Limb (tissue), 2 donors: ENCODE measurements at regions not wholly inside any gene's neighbourhood (a gene's known extent, or its start where the extent isn't known, plus 50 kb on each side); places are given as distances from the start of the nearest gene placed in this dataset.
A peak's percentile ranks its signal among the peaks of the same experiment; 100 is the strongest.

Source experiments
- DNase-seq, 2 donors: peaks; one replicate each; pipeline ENCODE4 v3.0.0-alpha.2; 2016; ENCODE audit errors: extremely low spot score in 2 of 2

- DNase-seq = no peak
Measured at GRCh38 chr15:91553196-91553854, 300.2 kb upstream of the SLCO3A1 start.

GRCh38 chr15:91555312-91555711, 298.2 kb upstream of the SLCO3A1 start:
- no peak for DNase-seq

- no peak for DNase-seq
Measured at GRCh38 chr15:91556926-91557325, 296.6 kb upstream of the SLCO3A1 start.

DNA sequence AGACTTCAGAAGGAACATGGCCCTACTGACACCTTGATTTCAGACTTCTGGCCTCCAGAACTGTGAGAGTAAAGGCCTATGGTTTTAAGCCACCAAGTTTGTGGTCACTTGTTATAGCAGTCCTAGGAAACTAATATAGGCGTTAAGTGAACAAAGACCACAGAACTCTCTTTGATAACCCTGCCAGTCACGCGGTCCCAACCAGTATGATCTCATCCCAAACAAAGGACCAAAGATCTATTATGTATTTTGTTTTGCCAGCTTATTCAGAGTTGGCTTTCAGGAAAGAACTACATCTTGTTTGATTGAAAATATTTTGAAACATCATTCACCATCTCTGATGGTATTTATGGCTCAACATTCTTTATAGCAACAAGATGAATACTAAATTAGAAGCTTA, 294.4 kb upstream of the SLCO3A1 start:
- no peak for DNase-seq

DNA sequence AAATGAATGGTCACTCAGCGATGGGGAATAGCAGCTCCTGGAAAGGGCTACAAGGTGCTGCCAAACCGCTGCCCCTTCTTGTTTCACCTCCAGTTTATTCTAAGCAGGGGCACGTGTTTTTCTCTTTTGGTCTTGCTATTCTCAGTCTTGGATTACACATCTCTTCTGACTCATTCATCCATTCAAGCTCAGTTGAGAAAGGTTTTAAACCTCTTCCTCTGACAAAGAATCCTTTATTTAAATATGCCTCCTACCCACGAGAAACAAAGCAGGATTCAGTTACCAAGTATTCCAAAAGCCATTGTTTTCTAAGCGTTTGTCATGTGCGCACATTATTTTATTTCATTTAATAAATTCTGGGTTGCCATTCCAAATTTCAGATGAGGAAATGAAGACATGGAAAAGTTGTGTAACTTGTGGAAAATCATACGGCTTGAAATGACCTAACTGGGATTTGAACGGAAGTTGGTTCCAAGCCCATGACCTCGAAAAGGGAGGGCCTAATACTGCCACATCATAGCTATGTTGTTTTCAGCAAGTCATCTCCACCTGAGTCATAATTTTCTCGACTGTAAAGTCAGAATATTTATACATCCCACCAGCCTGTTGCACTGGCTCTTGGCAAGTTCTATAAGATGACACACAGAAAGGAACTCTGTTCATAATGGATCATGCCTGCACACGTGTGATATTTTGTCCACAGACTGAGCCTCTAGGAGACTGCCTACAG, 292.0 kb upstream of the SLCO3A1 start:
- DNase-seq = peak in 1 of 2 donors; percentile 33

GRCh38 chr15:91562698-91563097, 290.8 kb upstream of the SLCO3A1 start:
- no peak for DNase-seq

DNA sequence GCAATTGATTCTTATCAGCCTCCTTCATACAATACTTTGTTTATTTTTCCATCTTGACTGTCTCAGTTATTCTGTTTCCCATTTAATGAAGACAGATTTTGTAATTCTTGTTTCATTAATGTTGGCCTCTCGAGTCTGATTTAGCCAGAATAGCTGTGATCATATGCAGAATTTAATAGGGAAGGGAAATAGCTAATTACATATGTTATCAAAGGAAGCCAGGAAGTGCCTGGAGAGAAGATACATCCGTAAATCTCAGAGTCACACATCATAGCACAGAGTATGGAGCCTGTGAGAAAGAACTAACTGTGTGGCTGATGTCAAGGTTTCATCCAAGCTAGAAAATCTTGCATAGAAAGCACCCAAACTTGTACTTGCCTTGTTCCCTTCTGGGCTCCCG, 288.9 kb upstream of the SLCO3A1 start:
- DNase-seq = no peak

DNA sequence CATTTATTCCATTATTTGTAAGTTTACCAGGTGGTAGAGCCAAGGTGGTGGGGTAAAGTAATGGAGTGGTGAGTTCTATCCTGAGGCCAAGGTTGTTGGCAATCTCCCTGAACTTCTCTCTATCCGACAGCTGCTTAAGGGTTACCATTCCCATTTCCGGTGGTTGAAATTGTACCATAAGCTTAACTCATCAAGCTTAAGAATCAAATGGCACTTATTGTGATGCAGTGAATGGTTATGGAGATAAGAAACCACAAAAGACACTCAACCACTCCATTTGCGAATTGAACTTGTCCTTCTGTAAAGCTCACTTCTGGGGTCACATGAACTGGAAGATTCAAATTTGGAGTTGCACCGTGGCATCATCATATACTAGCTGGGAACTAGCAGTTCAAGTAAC, 287.4 kb upstream of the SLCO3A1 start:
- DNase-seq = no peak

DNA sequence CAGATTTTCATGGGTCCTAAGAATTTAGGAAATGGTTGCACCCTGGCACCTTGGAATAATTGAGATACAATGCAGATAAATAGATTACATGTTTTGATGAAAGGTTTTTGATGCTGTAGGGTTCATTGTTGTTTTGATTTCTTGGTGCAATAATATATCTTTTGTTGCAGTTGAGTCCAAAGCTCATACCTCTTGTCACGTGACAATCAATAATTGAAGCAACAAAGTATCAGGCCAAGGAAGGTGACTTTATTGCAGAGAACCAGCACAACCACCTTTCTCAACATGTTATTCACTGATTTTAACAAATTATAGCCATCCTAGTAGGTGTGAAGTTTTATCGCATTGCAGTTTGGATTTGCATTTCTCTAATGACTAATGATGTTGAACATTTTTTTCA, 285.5 kb upstream of the SLCO3A1 start:
- no peak for DNase-seq

- no peak for DNase-seq
Measured at GRCh38 chr15:91572110-91572509, 281.4 kb upstream of the SLCO3A1 start.

DNA sequence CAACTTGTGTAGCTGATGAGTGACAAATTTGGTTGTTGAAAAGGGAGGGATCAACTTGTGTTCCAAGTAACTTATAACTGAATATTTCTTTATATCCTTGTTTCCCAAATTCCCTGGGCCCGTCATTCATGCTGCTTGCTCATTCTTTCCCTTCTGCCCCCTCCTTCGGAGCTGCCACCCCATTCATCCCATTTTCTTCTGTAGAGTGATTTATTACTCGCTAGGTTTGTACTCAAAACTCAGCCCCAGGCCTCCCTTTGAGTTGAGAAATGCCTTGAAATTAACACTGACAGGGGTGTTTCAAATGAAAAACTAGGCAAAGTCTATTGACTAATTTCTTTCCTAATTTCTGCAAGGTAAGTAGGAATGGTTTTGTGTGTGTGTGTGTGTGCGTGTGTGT, 277.4 kb upstream of the SLCO3A1 start:
- DNase-seq = no peak

DNA sequence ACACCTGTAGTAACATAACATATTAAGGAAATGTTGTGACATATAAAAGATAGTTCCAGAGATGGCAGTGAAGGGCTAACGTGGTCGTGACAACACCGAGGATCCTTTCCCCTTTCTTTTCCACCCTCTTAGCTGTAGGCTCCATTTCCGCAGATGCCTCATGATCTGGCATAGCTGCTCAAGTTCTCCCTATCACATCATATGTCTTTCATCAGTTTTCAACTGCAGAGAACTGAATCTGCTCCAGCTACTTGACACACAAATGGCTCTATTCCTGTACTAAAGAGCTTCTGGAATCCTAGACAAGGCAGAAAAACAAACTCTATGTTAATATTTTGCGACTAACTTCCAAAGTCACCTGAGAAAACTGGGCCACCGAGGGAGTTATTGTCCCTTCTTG, 275.0 kb upstream of the SLCO3A1 start:
- DNase-seq = no peak

DNA sequence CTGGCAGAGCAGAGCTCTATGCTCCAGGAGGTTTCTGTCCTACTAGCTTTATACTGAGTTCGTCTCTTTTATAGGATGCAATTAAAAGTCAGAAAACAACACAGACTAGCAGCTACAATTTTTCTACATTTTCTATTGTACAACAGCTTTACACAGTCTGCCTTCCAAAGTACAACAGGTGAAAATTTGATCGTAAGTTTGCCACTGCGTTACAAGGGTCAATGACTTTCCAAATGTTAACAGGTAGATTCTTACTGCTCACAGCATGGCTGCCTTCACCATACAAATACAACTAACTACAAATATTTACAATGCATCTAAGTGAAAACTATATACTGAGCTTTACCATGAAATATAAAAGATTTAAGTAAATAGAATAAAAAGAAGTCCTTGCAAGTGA, 268.6 kb upstream of the SLCO3A1 start:
- DNase-seq = no peak

DNA sequence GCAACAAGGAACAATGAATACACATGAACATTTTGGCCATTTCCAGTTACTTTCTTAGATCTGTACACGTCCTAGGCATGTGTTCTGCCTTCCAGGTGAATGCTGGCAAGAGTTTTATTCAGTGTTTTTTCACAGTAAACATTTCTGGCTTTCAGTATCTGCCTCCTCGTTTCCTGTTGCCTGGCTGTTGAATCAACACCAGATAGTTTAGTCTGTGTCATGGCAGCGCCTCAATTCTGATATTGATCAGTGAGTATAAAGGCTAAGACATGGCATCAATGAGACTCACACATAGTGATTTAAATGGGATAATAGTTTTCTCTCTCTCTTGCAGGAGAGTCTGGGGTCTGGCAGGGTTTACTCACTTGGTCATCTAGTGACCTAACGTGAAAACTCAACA, 266.9 kb upstream of the SLCO3A1 start:
- no peak for DNase-seq

GRCh38 chr15:91589360-91589759, 264.1 kb upstream of the SLCO3A1 start:
- DNase-seq = no peak

DNA sequence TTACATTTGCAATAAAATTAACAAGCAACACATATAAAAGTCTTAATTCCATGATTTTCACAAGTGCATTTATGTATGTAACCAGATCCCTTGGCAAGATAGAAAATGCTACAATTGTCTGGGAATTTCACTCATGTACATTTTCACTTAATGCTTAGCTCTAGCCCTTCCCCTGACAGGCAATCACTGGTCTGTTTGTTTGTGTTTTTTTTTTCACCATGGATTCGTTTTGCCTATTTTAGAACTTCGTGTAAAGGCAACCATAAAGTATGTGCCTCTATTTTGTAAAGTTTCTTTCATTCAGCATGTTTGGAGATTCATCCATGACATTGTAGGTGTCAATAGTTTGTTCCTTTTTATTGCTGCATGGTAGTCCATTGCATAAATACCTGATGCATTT, 260.9 kb upstream of the SLCO3A1 start:
- no peak for DNase-seq

DNA sequence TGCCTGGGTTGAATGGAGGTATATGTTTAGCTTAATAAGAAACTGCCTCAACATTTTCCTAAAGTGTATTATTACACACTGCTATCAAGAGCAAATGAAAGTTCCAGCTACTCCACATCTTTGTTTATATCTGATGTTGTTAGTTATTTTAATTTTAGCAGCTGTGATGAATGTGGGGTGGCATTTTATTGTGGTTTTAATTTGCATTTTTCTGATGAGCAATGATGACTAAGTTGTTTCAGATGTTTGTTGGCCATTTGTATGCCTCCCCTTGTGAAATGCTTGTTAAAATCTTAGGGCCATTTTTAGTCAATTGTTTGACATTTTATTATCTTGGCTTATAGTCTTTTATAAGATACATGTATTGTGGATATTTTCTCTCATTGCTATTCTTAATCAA, 260.4 kb upstream of the SLCO3A1 start:
- no peak for DNase-seq

DNA sequence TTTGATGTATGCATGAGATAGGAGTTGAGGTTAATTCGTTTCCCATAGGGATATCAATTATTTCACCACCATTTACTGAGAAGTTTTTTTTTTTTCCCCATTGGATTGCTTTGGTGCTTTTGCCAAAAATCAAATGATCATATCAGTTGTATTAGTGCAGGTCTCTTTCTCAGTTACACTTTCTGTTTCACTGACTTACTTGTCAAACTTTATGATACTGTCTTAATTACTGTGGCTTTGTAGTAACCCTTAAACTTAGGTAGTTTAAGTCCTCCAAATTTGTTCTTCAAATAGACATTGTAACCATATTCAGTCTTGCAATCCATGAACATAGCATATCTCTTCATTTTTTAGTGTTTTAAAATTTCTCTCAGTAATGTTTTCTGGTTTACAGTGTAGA, 259.9 kb upstream of the SLCO3A1 start:
- no peak for DNase-seq

DNA sequence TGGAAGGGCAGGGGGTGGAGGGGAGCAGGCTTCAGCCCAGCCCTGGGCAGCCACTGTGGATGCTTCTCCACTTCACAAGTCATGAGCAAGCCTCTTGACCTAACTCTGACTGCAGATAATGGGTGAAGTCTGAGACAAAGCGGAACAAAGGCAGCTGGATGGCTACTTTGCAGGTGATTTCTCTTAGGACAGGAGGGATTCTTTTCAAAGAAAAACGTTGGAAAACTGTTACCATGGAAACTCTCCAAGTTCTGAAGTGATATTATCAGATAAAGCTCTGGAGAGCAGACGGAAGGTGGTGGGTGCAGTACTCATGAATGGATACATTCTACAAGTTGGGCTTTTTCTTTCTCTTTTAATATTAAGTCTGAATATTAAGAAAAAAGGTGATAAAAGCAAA, 254.2 kb upstream of the SLCO3A1 start:
- DNase-seq = no peak

GRCh38 chr15:91603384-91604080, 250.0 kb upstream of the SLCO3A1 start:
- no peak for DNase-seq

DNA sequence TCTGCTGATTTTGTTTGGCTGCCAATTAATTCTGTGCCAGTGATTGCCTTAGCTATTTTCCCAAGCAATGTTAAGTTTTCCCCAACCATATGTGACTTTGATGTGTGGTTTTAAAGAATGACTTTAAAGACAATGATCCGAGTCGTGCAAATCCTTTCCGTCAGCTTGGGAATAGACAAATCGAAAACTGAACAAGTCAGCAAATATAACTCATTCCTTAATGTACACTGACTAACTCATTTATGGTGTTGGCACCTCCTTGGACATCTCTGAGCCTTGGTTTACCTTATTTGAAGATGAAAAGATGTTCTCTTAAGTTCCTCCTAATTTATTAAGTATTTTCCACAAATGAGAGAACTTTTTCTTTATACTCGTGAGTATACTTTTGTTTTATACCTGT, 249.4 kb upstream of the SLCO3A1 start:
- no peak for DNase-seq

GRCh38 chr15:91605576-91605975, 247.9 kb upstream of the SLCO3A1 start:
- no peak for DNase-seq

DNA sequence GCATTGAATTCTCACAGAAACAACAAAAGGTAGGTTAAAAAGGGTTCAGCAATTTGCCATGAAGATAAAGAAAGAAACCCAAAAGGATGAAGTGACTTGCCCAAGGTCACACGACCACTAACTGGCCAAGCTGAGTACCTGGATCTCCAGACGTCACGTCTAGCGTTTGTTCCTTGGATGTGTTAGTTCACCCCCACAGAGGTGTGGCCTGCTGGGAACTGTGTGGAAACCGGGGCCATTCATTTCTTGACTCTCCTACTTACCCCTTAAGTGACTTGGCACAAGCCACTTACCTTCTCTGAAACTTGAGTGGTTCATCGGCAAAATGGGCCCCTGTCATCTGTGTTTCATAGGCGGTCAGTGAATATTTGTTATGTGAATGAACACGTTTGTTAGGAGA, 244.3 kb upstream of the SLCO3A1 start:
- no peak for DNase-seq
